Left ventricle myocardium inferior (tissue), 1 donor: ENCODE measurements at regions not wholly inside any gene's neighbourhood (a gene's known extent, or its start where the extent isn't known, plus 50 kb on each side); places are given as distances from the start of the nearest gene placed in this dataset.
A peak's percentile ranks its signal among the peaks of the same experiment; 100 is the strongest.
"Not testable (repeated sequence)": the region's sequence is repeated elsewhere in the genome, so short reads cannot be mapped to it uniquely, and the experiment has no call there.

Experiments
- DNase-seq: peaks from one replicate; pipeline ENCODE4 v3.0.0-alpha.2; 2020
- H3K27ac ChIP-seq: fragments of 200-600 bp; replicated peaks from 2 replicates; pipeline ENCODE4 v1.8.0; 2021
- H3K27me3 ChIP-seq: fragments of 200-600 bp; 2 replicates; pipeline ENCODE4 v1.8.0; 2021; ENCODE audit warnings: low read depth
- H3K36me3 ChIP-seq: fragments of 200-600 bp; 2 replicates; pipeline ENCODE4 v1.8.0; 2021
- H3K4me1 ChIP-seq: fragments of 200-600 bp; 2 replicates; pipeline ENCODE4 v1.8.0; 2021
- H3K4me3 ChIP-seq: fragments of 200-600 bp; 2 replicates; pipeline ENCODE4 v1.8.0; 2021; ENCODE audit warnings: mild to moderate bottlenecking, moderate library complexity
- H3K9me3 ChIP-seq: fragments of 200-600 bp; replicated peaks from 2 replicates; pipeline ENCODE4 v1.8.0; 2021
- CTCF ChIP-seq: fragments of 200-600 bp; IDR thresholded peaks from 2 replicates; pipeline ENCODE4 v1.8.0; 2021; ENCODE audit warnings: antibody characterized with exemption, mild to moderate bottlenecking, borderline replicate concordance
- intact Hi-C: fragments of 100-400 bp; cut with micrococcal nuclease; formaldehyde crosslinking; loops from one replicate; pipeline ENCODE4 v1.11.0; 2022
- donor health status: DM: no; HTN: yes; CAD: no; lungs with severe emphysema.

- no peaks in the 10 kb centered on the region for H3K4me1 ChIP-seq
- DNase-seq = no peak
- H3K4me3 ChIP-seq = no peak overlapping the region
- H3K27ac ChIP-seq = no peak overlapping the region
- H3K9me3 ChIP-seq = peaks cover 12% of the 10 kb centered on the region
- TF ChIP-seq CTCF = no peak
- intact Hi-C loops = no loop called here
- no peaks in the 10 kb centered on the region for H3K36me3 ChIP-seq
- H3K27me3 ChIP-seq = no peaks in the 10 kb centered on the region
Measured at GRCh38 chr12:67546746-67547145, 101.8 kb upstream of the DYRK2 start.

- peaks cover 26% of the 10 kb centered on the region for H3K9me3 ChIP-seq
- H3K27me3 ChIP-seq, intact Hi-C loops, H3K36me3 ChIP-seq, H3K27ac ChIP-seq, H3K4me3 ChIP-seq, H3K4me1 ChIP-seq: not testable (repeated sequence)
- DNase-seq = peak; percentile 25
Measured at GRCh38 chr12:67555075-67555717, 93.3 kb upstream of the DYRK2 start.

GRCh38 chr12:67558775-67559174, 89.8 kb upstream of the DYRK2 start:
- no peak for DNase-seq
- Histone ChIP-seq H3K27me3 (no peaks in the 10 kb centered on the region), H3K9me3 (peaks cover 41% of the 10 kb centered on the region), H3K36me3 (no peaks in the 10 kb centered on the region), H3K4me3 (no peak overlapping the region), H3K27ac (no peak overlapping the region), H3K4me1 (no peaks in the 10 kb centered on the region)
- no peak for TF ChIP-seq CTCF
- intact Hi-C loops = no loop called here

GRCh38 chr12:67559751-67560150, 88.8 kb upstream of the DYRK2 start:
- Histone ChIP-seq H3K4me1 (no peaks in the 10 kb centered on the region), H3K36me3 (no peaks in the 10 kb centered on the region), H3K27me3 (no peaks in the 10 kb centered on the region), H3K9me3 (peaks cover 38% of the 10 kb centered on the region), H3K27ac (no peak overlapping the region), H3K4me3 (no peak overlapping the region)
- TF ChIP-seq CTCF = no peak
- intact Hi-C loops = no loop called here
- DNase-seq = no peak

GRCh38 chr12:67562513-67563287, 85.8 kb upstream of the DYRK2 start:
- no peak for DNase-seq
- peaks cover 56% of the 10 kb centered on the region for H3K9me3 ChIP-seq

More at GRCh38 chr12:67562513-67563287, 85.8 kb upstream of the DYRK2 start:
- H3K4me1 ChIP-seq = no peaks in the 10 kb centered on the region
- intact Hi-C loops = no loop called here
- TF ChIP-seq CTCF = no peak
- no peaks in the 10 kb centered on the region for H3K27me3 ChIP-seq
- no peaks in the 10 kb centered on the region for H3K36me3 ChIP-seq
- no peak overlapping the region for H3K27ac ChIP-seq
- no peak overlapping the region for H3K4me3 ChIP-seq
